Naive thymus-derived CD4-positive, alpha-beta T cell (primary cell): ENCODE measurements at regions not wholly inside any gene's neighbourhood (a gene's known extent, or its start where the extent isn't known, plus 50 kb on each side); places are given as distances from the start of the nearest gene placed in this dataset.

ENCODE experiments used
- ATAC-seq: fragments of 150-1000 bp; cut with Tn5 transposase; 2 replicates; pipeline ENCODE4 v1.10.0; 2021; ENCODE audit warnings: mild to moderate bottlenecking, moderate library complexity
- CTCF ChIA-PET: fragments of 350-600 bp; sonication (Branson Sonifier 250); formaldehyde crosslinking; loops from one replicate; lab custom pipeline; 2021; ENCODE audit warnings: antibody characterized with exemption; lab: Charles Lee
- POLR2A ChIA-PET: fragments of 350-600 bp; sonication (Branson Sonifier 250); formaldehyde crosslinking; loops from one replicate; lab custom pipeline; 2021; ENCODE audit warnings: antibody characterized with exemption, inconsistent platforms; lab: Charles Lee
- DNase-seq, 9 donors: peaks; one replicate each; pipeline versions ENCODE4 v3.0.0 to v3.0.0-alpha.2; 2020 to 2022; ENCODE audit warnings: mixed read lengths in 1 of 9
- H3K27ac ChIP-seq: one replicate; pipeline ENCODE4 v1.7.0; 2013; ENCODE audit warnings: mild to moderate bottlenecking, low read depth, low read length, moderate library complexity
- H3K27me3 ChIP-seq, 2 donors: one replicate each; pipeline ENCODE4 v1.7.0; 2013; ENCODE audit warnings: low read length in 2 of 2, mild to moderate bottlenecking in 2 of 2, moderate library complexity in 2 of 2; ENCODE audit not compliant: control insufficient read depth in 2 of 2, insufficient read depth in 2 of 2
- H3K36me3 ChIP-seq, 3 experiments: 1 replicate in 2 of 3; 2 replicates in 1 of 3; pipeline ENCODE4 v1.7.0; 2013; ENCODE audit warnings: low read length in 3 of 3, mild to moderate bottlenecking in 3 of 3, moderate library complexity in 1 of 3; ENCODE audit not compliant: insufficient read depth in 3 of 3, control insufficient read depth in 2 of 3
- H3K4me1 ChIP-seq, 2 donors: one replicate each; pipeline ENCODE4 v1.7.0; 2013; ENCODE audit warnings: low read length in 2 of 2, mild to moderate bottlenecking in 2 of 2, moderate library complexity in 1 of 2; ENCODE audit not compliant: control insufficient read depth in 2 of 2, insufficient read depth in 2 of 2
- H3K4me3 ChIP-seq: 2 replicates; pipeline ENCODE4 v1.7.0; 2013; ENCODE audit warnings: mild to moderate bottlenecking, low read length
- H3K9me3 ChIP-seq, 3 experiments: 1 replicate in 2 of 3; 2 replicates in 1 of 3; pipeline ENCODE4 v1.7.0; 2013; ENCODE audit warnings: low read length in 3 of 3; ENCODE audit not compliant: control insufficient read depth in 2 of 3
- H3K27ac Mint-ChIP-seq, 9 donors: one replicate each; pipeline ENCODE4 v1.8.0; 2020 to 2022; ENCODE audit warnings: mixed read lengths in 9 of 9, mild to moderate bottlenecking in 8 of 9, moderate library complexity in 5 of 9, inconsistent platforms in 2 of 9
- H3K27me3 Mint-ChIP-seq, 5 donors: one replicate each; pipeline ENCODE4 v1.8.0; 2021 to 2022; ENCODE audit warnings: mixed read lengths in 5 of 5, mild to moderate bottlenecking in 1 of 5
- H3K36me3 Mint-ChIP-seq, 5 donors: one replicate each; pipeline ENCODE4 v1.8.0; 2020 to 2022; ENCODE audit warnings: mixed read lengths in 5 of 5, mild to moderate bottlenecking in 3 of 5, inconsistent platforms in 1 of 5
- H3K4me1 Mint-ChIP-seq, 7 donors: one replicate each; pipeline ENCODE4 v1.8.0; 2020 to 2022; ENCODE audit warnings: mixed read lengths in 7 of 7, mild to moderate bottlenecking in 3 of 7, inconsistent platforms in 1 of 7
- H3K4me3 Mint-ChIP-seq, 10 donors: one replicate each; pipeline ENCODE4 v1.8.0; 2020 to 2022; ENCODE audit warnings: mild to moderate bottlenecking in 10 of 10, mixed read lengths in 10 of 10, moderate library complexity in 6 of 10, inconsistent platforms in 2 of 10
- H3K9me3 Mint-ChIP-seq, 11 donors: one replicate each; pipeline ENCODE4 v1.8.0; 2020 to 2022; ENCODE audit warnings: mixed read lengths in 11 of 11, mild to moderate bottlenecking in 4 of 11, inconsistent platforms in 1 of 11, moderate library complexity in 1 of 11
- intact Hi-C, 2 donors: fragments of 100-400 bp; cut with micrococcal nuclease; formaldehyde crosslinking; loops; one replicate each; pipeline ENCODE4 v1.15.1; 2023

DNA sequence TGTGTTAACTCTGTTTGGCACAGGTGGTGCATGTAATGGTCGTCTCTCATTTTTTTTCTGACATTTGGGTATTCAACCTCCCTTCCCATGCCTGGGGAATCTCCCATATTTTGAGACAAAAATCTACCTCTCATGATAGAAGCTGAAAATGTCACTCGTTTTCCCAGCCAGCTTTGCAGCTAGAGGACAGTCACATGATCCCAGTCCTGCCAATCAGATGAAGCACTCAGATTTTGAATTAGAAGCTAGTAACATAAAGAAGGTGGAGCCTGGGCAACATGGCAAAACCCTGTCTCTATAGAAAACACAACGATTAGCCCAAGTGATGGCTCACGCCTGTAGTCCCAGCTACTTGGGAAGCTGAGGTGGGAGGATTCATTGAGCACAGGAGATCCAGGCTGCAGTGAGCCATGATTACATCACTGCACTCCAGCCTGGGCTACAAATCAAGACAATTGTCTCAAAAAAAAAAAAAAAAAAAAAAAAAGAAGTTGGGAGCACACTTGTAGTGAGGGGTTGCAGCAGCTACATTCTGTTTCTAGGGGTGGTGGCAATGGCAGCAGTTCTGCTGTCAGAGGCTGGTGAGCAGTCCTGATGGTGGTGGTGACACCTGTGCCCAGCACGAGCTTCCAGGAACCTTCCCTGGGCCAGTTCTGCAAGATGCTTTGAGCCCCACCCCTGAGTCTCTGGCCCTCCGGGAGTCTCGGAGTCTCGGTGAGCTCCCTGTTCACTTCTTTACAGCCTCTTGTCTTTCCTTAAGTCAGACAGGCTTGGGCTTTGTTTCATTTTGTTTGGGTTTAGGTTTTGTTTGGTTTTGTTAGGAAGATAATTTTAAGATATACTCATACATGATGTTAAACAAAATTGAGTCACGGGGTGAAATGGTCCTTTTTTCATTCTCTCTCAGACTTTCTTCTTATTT is 94.1 kb upstream of the KCNG1 start:
- Mint-ChIP-seq H3K4me1 (no peaks in the 10 kb centered on the region), H3K27me3 (peaks cover 16 to 41% (median 21%) of the 10 kb centered on the region in 5 donors), H3K4me3 (no peak overlapping the region), H3K27ac (peak overlapping the region in 1 of 9 donors; percentile 59), H3K36me3 (no peaks in the 10 kb centered on the region), H3K9me3 (peaks cover 0 to 3% (median 0%) of the 10 kb centered on the region in 11 donors)
- Histone ChIP-seq H3K4me1 (no peaks in the 10 kb centered on the region), H3K36me3 (no peaks in the 10 kb centered on the region), H3K9me3 (no peaks in the 10 kb centered on the region), H3K4me3 (no peak overlapping the region), H3K27ac (no peak overlapping the region), H3K27me3 (no peaks in the 10 kb centered on the region)
- ChIA-PET CTCF (no interaction called here), POLR2A (no interaction called here)
- no peak for ATAC-seq
- intact Hi-C loops: no loop called here
- no peak for DNase-seq

DNA sequence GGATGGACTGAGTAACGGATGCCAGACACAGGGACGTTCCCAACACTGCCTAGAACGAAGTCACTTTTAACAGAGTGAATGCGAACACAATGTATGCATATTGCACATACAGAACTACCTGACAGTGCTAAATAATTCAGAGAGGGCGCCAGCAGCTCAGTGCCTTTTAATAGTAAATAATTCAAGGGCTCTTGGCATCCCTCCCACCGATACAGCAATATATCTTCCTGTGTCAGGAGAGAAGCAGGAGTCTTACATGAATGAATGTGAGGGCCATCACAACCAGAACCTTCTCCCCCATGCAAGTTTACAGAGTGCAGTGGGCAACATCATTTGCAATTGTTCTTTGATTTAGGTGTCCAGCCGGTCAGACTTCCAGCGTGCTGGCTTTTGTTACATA is 88.4 kb upstream of the KCNG1 start:
- DNase-seq: no peak
- no peak overlapping the region for H3K4me3 ChIP-seq
- H3K9me3 ChIP-seq: no peaks in the 10 kb centered on the region
- no peaks in the 10 kb centered on the region for H3K4me1 ChIP-seq
- Mint-ChIP-seq H3K36me3 (no peaks in the 10 kb centered on the region), H3K9me3 (peaks cover 0 to 3% (median 0%) of the 10 kb centered on the region in 11 donors), H3K27ac (no peak overlapping the region), H3K4me1 (no peaks in the 10 kb centered on the region), H3K4me3 (no peak overlapping the region), H3K27me3 (peaks cover 9 to 48% (median 26%) of the 10 kb centered on the region in 5 donors)
- ChIA-PET CTCF (no interaction called here), POLR2A (interaction anchor here (0.6 kb wide), 1 partner anchor 1474 kb away, joined by 3 read pairs; no protein-coding TSS in a partner anchor)
- ATAC-seq: no peak
- H3K27me3 ChIP-seq: no peaks in the 10 kb centered on the region
- no peak overlapping the region for H3K27ac ChIP-seq
- intact Hi-C loops: no loop called here
- no peaks in the 10 kb centered on the region for H3K36me3 ChIP-seq

DNA sequence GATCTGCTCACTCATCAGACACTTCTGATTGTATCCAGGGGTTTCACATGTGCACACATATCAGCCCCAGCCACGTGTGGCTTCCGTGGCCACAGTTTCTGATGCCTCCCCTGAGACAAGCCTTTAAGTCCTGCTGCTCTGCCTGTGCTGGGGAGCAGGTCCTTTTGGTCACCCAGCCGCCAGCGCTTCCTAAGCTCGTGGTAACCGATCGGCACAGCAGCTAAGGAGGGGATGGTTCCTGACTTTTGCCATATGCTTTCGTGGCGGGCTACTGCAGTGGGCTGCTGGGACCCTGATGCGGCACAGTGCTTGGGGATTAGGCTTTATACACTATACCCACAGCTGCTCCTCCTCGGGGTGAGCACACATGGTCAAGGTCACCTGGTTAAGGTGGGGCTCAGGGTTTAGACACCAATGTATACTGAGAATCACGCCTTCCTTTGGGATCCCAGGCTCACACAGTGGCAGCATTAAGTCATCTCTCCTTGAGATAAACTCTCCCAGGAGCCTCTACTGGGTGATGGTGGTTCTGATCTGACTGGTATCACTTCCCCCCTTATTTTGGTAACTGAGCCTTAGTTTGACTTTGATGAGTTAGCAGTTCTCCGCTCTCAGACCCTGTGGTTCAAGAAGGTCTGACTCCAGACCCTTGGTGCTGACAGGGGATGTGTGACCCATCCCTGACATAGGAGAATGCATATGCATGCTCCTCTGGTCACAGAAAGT is 85.9 kb upstream of the KCNG1 start:
- Mint-ChIP-seq H3K27me3 (peaks cover 10 to 47% (median 26%) of the 10 kb centered on the region in 5 donors), H3K9me3 (peaks cover 0 to 3% (median 0%) of the 10 kb centered on the region in 11 donors), H3K4me1 (no peaks in the 10 kb centered on the region), H3K36me3 (no peaks in the 10 kb centered on the region), H3K4me3 (no peak overlapping the region), H3K27ac (no peak overlapping the region)
- POLR2A ChIA-PET: no interaction called here
- ATAC-seq (no peak), DNase-seq (no peak)
- intact Hi-C loops: no loop called here
- Histone ChIP-seq H3K27ac (no peak overlapping the region), H3K36me3 (no peaks in the 10 kb centered on the region), H3K27me3 (no peaks in the 10 kb centered on the region), H3K4me3 (no peak overlapping the region), H3K9me3 (no peaks in the 10 kb centered on the region), H3K4me1 (no peaks in the 10 kb centered on the region)
- CTCF ChIA-PET: no interaction called here

- Mint-ChIP-seq H3K27me3 (peaks cover 8 to 41% (median 23%) of the 10 kb centered on the region in 5 donors), H3K36me3 (no peaks in the 10 kb centered on the region), H3K4me3 (no peak overlapping the region), H3K27ac (no peak overlapping the region), H3K4me1 (no peaks in the 10 kb centered on the region), H3K9me3 (peaks cover 0 to 3% (median 0%) of the 10 kb centered on the region in 11 donors)
- Histone ChIP-seq H3K9me3 (no peaks in the 10 kb centered on the region), H3K27ac (no peak overlapping the region), H3K4me1 (no peaks in the 10 kb centered on the region), H3K36me3 (no peaks in the 10 kb centered on the region), H3K27me3 (no peaks in the 10 kb centered on the region), H3K4me3 (no peak overlapping the region)
- DNase-seq (no peak), ATAC-seq (no peak)
- ChIA-PET CTCF (no interaction called here), POLR2A (no interaction called here)
- intact Hi-C loops: no loop called here
These were observed 83.1 kb upstream of the KCNG1 start for GRCh38 chr20:51106011-51106410.

GRCh38 chr20:51104960-51105920 is 82.3 kb upstream of the KCNG1 start:
- intact Hi-C loops: no loop called here
- Histone ChIP-seq H3K4me3 (no peak overlapping the region), H3K27me3 (no peaks in the 10 kb centered on the region), H3K27ac (no peak overlapping the region), H3K9me3 (no peaks in the 10 kb centered on the region), H3K36me3 (no peaks in the 10 kb centered on the region), H3K4me1 (no peaks in the 10 kb centered on the region)
- Mint-ChIP-seq H3K27me3 (peaks cover 8 to 33% (median 17%) of the 10 kb centered on the region in 5 donors), H3K4me3 (no peak overlapping the region), H3K36me3 (no peaks in the 10 kb centered on the region), H3K4me1 (no peaks in the 10 kb centered on the region), H3K27ac (no peak overlapping the region), H3K9me3 (peaks cover 0 to 3% (median 0%) of the 10 kb centered on the region in 11 donors)
- ChIA-PET POLR2A (no interaction called here), CTCF (no interaction called here)
- DNase-seq: no peak
- ATAC-seq: no peak

DNA sequence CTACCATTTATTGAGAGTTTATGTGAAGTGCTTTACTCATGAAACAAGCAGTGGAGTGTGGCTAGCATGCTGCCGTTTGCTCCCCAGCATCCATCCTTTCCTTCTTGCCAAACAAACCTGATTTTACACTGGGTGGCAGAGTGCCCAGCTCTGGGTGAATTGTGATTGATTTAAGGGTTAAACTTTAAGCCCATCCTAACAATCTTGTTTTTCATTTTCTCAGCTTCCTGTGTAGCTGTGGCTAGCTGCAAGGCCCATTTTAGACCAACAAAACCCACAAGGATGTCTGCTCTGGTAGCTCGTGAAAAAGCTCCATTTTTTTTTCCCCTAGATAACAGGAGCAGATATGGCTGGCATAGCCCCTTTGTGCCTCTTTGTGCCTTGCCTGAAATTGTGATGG is 77.7 kb upstream of the KCNG1 start:
- POLR2A ChIA-PET: no interaction called here
- H3K27me3 Mint-ChIP-seq: peaks cover 0 to 29% (median 8%) of the 10 kb centered on the region in 5 donors

More for the DNA sequence above, 77.7 kb upstream of the KCNG1 start:
- Histone ChIP-seq H3K4me3 (no peak overlapping the region), H3K4me1 (no peaks in the 10 kb centered on the region), H3K27me3 (no peaks in the 10 kb centered on the region), H3K36me3 (no peaks in the 10 kb centered on the region), H3K27ac (no peak overlapping the region), H3K9me3 (no peaks in the 10 kb centered on the region)
- CTCF ChIA-PET: no interaction called here
- Mint-ChIP-seq H3K27ac (no peak overlapping the region), H3K36me3 (no peaks in the 10 kb centered on the region), H3K4me3 (no peak overlapping the region), H3K9me3 (peaks cover 0 to 3% (median 0%) of the 10 kb centered on the region in 11 donors), H3K4me1 (no peaks in the 10 kb centered on the region)
- intact Hi-C loops: no loop called here
- ATAC-seq (no peak), DNase-seq (no peak)
